Neuronal stem cell (in vitro differentiated cells): ENCODE measurements at regions not wholly inside any gene's neighbourhood (a gene's known extent, or its start where the extent isn't known, plus 50 kb on each side); places are given as distances from the start of the nearest gene placed in this dataset.

Experiments used
- DNase-seq: peaks from one replicate; pipeline ENCODE4 v3.0.0-alpha.2; 2013; ENCODE audit warnings: low spot score
- H2AFZ ChIP-seq: one replicate; pipeline ENCODE4 v1.6.1; 2013; ENCODE audit warnings: mild to moderate bottlenecking, low read length, inconsistent platforms
- H2AK5ac ChIP-seq: 2 replicates; pipeline ENCODE4 v1.6.1; 2013; ENCODE audit warnings: low read depth, mild to moderate bottlenecking, inconsistent platforms, low read length, moderate library complexity, mixed read lengths
- H2BK120ac ChIP-seq: 2 replicates; pipeline ENCODE4 v1.6.1; 2013; ENCODE audit warnings: low read depth, mild to moderate bottlenecking, inconsistent platforms, low read length, moderate library complexity, mixed read lengths
- H2BK12ac ChIP-seq: one replicate; pipeline ENCODE4 v1.6.1; 2013; ENCODE audit warnings: low read length, inconsistent platforms
- H2BK15ac ChIP-seq: 2 replicates; pipeline ENCODE4 v1.6.1; 2013; ENCODE audit warnings: mild to moderate bottlenecking, low read length, inconsistent platforms, mixed read lengths
- H2BK5ac ChIP-seq: one replicate; pipeline ENCODE4 v1.6.1; 2013; ENCODE audit warnings: inconsistent platforms, mild to moderate bottlenecking, low read length, moderate library complexity
- H3K14ac ChIP-seq: one replicate; pipeline ENCODE4 v1.6.1; 2013; ENCODE audit warnings: low read length, inconsistent platforms
- H3K18ac ChIP-seq: 2 replicates; pipeline ENCODE4 v1.6.1; 2013; ENCODE audit warnings: low read length, inconsistent platforms
- H3K23ac ChIP-seq: 2 replicates; pipeline ENCODE4 v1.6.1; 2013; ENCODE audit warnings: low read depth, mild to moderate bottlenecking, mixed read lengths, low read length, inconsistent platforms; ENCODE audit not compliant: poor library complexity
- H3K27ac ChIP-seq: replicated peaks from 3 replicates; pipeline ENCODE4 v1.5.1; 2013; ENCODE audit warnings: low read length, inconsistent platforms
- H3K27me3 ChIP-seq, 3 experiments: 2 replicates each; pipeline ENCODE4 v1.6.1; 2013; ENCODE audit warnings: low read length in 3 of 3, mild to moderate bottlenecking in 2 of 3, inconsistent platforms in 1 of 3, low read depth in 1 of 3, mixed read lengths in 1 of 3, moderate library complexity in 1 of 3; ENCODE audit not compliant: control insufficient read depth in 3 of 3, insufficient read depth in 3 of 3
- H3K36me3 ChIP-seq, 2 donors: replicated peaks in 1 of 2; 2 replicates each; pipeline ENCODE4 v1.6.1; 2013; ENCODE audit warnings: low read length in 2 of 2; ENCODE audit not compliant: control insufficient read depth in 2 of 2, insufficient read depth in 2 of 2
- H3K4ac ChIP-seq: 2 replicates; pipeline ENCODE4 v1.6.1; 2013; ENCODE audit warnings: inconsistent platforms, mild to moderate bottlenecking, low read length, moderate library complexity
- H3K4me1 ChIP-seq, 2 donors: 1 replicate in 1 of 2; 2 replicates in 1 of 2; pipeline ENCODE4 v1.6.1; 2013; ENCODE audit warnings: low read length in 2 of 2, low read depth in 1 of 2; ENCODE audit not compliant: control insufficient read depth in 2 of 2, insufficient read depth in 1 of 2
- H3K4me2 ChIP-seq: one replicate; pipeline ENCODE4 v1.6.1; 2013; ENCODE audit warnings: mild to moderate bottlenecking, low read length, inconsistent platforms; ENCODE audit not compliant: insufficient read depth, poor library complexity, severe bottlenecking
- H3K4me3 ChIP-seq, 2 donors: 2 replicates each; pipeline ENCODE4 v1.5.1; 2013; ENCODE audit warnings: low read length in 2 of 2, mild to moderate bottlenecking in 2 of 2, inconsistent platforms in 1 of 2, moderate library complexity in 1 of 2
- H3K79me1 ChIP-seq: one replicate; pipeline ENCODE4 v1.6.1; 2013; ENCODE audit warnings: low read depth, mild to moderate bottlenecking, inconsistent platforms, low read length, moderate library complexity
- H3K9ac ChIP-seq: one replicate; pipeline ENCODE4 v1.6.1; 2013; ENCODE audit warnings: mild to moderate bottlenecking, low read depth, low read length, inconsistent platforms; ENCODE audit not compliant: poor library complexity
- H3K9me3 ChIP-seq, 2 donors: replicated peaks in 1 of 2; 2 replicates each; pipeline versions ENCODE3 to v1.6.1; 2013; ENCODE audit warnings: low read length in 2 of 2, mild to moderate bottlenecking in 2 of 2, inconsistent platforms in 1 of 2, low read depth in 1 of 2, mixed read lengths in 1 of 2, moderate library complexity in 1 of 2; ENCODE audit not compliant: control insufficient read depth in 2 of 2, insufficient read depth in 1 of 2
- H4K8ac ChIP-seq: one replicate; pipeline ENCODE4 v1.6.1; 2013; ENCODE audit warnings: low read depth, mild to moderate bottlenecking, inconsistent platforms, low read length, moderate library complexity
- H4K91ac ChIP-seq: one replicate; pipeline ENCODE4 v1.6.1; 2013; ENCODE audit warnings: low read length, low read depth, mild to moderate bottlenecking, inconsistent platforms; ENCODE audit not compliant: poor library complexity
- whole genome bisulfite sequencing, 2 donors: extraction: QIAGEN DNeasy Blood & Tissue Kit; methylation state at CpG; one replicate each; pipeline ENCODE4 v1.1.7; 2013; ENCODE audit warnings: missing lambda C conversion rate in 2 of 2, mixed read lengths in 1 of 2; ENCODE audit not compliant: insufficient read length in 2 of 2, insufficient replicate concordance in 1 of 2; ENCODE audit errors: extremely low coverage in 2 of 2; 5-methylcytosine and 5-hydroxymethylcytosine counted together

DNA sequence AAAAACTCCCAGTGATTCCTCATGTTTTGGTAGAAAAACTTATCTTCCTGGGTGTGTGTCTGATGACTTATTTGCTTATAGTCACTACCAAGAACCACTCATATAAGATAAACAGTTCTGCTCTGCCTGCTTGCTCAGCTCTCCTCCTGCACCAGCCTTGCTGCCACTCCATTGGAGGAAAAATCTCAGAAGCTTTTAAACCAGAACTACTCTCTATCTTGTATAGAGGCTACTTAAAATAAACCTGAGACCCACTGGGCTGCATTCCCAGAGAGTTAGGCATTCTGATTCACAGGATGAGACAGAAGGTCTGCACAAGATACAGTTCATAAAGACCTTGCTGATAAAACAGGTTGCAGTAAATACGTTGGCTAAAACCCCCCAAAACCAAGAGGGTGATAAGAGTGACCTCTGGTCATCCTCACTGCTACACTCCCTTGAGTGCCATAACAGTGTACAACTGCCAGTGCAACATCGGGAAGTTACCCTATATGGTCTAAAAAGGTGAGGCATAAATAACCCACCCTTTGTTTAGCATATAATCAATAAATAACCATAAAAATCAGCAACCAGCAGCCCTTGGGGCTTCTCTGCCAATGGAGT lies 728.3 kb downstream of the EPHA7 start:
- H3K9me3 ChIP-seq: no peaks in the 10 kb centered on the region
- H4K8ac ChIP-seq: no peak overlapping the region
- no peak overlapping the region for H3K23ac ChIP-seq
- no peak overlapping the region for H2BK15ac ChIP-seq
- no peak for DNase-seq
- no peak overlapping the region for H2AK5ac ChIP-seq
- no peaks in the 10 kb centered on the region for H3K79me1 ChIP-seq
- no peak overlapping the region for H3K18ac ChIP-seq
- no peak overlapping the region for H3K14ac ChIP-seq
- no peak overlapping the region for H3K27ac ChIP-seq
- no peak overlapping the region for H3K4ac ChIP-seq
- H3K36me3 ChIP-seq: no peaks in the 10 kb centered on the region
- H2BK12ac ChIP-seq: no peak overlapping the region
- no peak overlapping the region for H2BK5ac ChIP-seq
- H3K4me3 ChIP-seq: no peak overlapping the region
- H2AFZ ChIP-seq: no peak overlapping the region
- no peak overlapping the region for H3K4me2 ChIP-seq
- H3K27me3 ChIP-seq: no peaks in the 10 kb centered on the region
- no peak overlapping the region for H4K91ac ChIP-seq
- H2BK120ac ChIP-seq: no peak overlapping the region
- no peaks in the 10 kb centered on the region for H3K4me1 ChIP-seq
- no CpG with 5 or more reads among the region's 2 CpGs for WGBS, 2 donors
- no peak overlapping the region for H3K9ac ChIP-seq

DNA sequence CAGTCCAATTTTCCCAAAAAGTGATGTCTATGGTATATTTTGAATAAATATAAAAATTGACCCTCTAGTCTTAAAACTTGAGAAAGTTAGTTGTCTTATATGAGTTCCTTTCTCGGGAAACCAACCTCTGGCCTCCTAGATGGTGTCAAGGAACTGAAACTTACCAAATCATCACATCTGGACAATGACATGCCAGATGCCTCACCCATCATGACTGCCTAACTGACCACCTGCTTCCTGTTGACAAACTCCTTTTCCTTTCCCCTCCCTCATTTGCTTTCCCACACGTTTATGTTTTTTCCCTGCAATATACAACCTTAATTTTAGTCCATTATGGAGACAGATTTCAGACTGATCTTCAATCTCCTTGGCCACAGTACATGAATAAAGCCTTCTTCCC lies 731.0 kb downstream of the EPHA7 start:
- Histone ChIP-seq H4K91ac (no peak overlapping the region), H4K8ac (no peak overlapping the region), H3K36me3 (no peaks in the 10 kb centered on the region), H2BK120ac (no peak overlapping the region), H3K4me1 (no peaks in the 10 kb centered on the region), H2AFZ (no peak overlapping the region), H3K27ac (no peak overlapping the region), H3K79me1 (no peaks in the 10 kb centered on the region), H3K27me3 (no peaks in the 10 kb centered on the region), H3K23ac (no peak overlapping the region), H3K9ac (no peak overlapping the region), H3K4me2 (no peak overlapping the region), H2BK15ac (no peak overlapping the region), H2BK5ac (no peak overlapping the region), H3K14ac (no peak overlapping the region), H3K4ac (no peak overlapping the region), H2AK5ac (no peak overlapping the region), H3K9me3 (no peaks in the 10 kb centered on the region), H2BK12ac (no peak overlapping the region), H3K4me3 (no peak overlapping the region), H3K18ac (no peak overlapping the region)
- WGBS, 2 donors: no CpG with 5 or more reads among the region's 2 CpGs
- no peak for DNase-seq

DNA sequence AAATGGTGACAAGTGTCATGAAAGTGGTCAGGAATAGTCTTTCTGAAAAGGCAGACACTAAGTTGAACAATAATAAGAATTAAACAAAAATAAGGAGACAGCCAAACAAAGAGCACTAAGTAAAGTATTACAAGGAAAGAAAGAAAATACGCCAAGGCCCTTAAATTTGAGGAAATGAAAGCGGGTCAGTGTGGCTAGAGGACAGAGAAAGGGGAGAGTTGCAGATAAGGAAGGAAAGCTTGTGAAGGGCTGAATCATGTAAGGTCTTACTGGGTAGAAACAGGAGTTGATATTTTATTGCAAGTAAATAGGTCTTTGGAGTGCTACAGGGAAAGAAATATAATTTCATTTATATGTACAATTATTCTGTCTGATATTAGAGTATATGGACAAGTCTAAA lies 732.1 kb downstream of the EPHA7 start:
- no peak overlapping the region for H3K9ac ChIP-seq
- no peaks in the 10 kb centered on the region for H3K27me3 ChIP-seq
- H3K23ac ChIP-seq: no peak overlapping the region
- no peak for DNase-seq
- no peak overlapping the region for H2BK5ac ChIP-seq
- no peaks in the 10 kb centered on the region for H3K36me3 ChIP-seq
- H2BK120ac ChIP-seq: no peak overlapping the region
- no peak overlapping the region for H3K4me3 ChIP-seq
- no peaks in the 10 kb centered on the region for H3K9me3 ChIP-seq
- no peak overlapping the region for H4K91ac ChIP-seq
- no peak overlapping the region for H3K4me2 ChIP-seq
- H3K14ac ChIP-seq: no peak overlapping the region
- no peak overlapping the region for H4K8ac ChIP-seq
- H2AK5ac ChIP-seq: no peak overlapping the region
- H2BK15ac ChIP-seq: no peak overlapping the region
- H3K27ac ChIP-seq: no peak overlapping the region
- H3K18ac ChIP-seq: no peak overlapping the region
- H3K4ac ChIP-seq: no peak overlapping the region
- no peaks in the 10 kb centered on the region for H3K79me1 ChIP-seq
- no peak overlapping the region for H2AFZ ChIP-seq
- no CpG with 5 or more reads among the region's 2 CpGs for WGBS, 2 donors
- no peaks in the 10 kb centered on the region for H3K4me1 ChIP-seq
- no peak overlapping the region for H2BK12ac ChIP-seq

DNA sequence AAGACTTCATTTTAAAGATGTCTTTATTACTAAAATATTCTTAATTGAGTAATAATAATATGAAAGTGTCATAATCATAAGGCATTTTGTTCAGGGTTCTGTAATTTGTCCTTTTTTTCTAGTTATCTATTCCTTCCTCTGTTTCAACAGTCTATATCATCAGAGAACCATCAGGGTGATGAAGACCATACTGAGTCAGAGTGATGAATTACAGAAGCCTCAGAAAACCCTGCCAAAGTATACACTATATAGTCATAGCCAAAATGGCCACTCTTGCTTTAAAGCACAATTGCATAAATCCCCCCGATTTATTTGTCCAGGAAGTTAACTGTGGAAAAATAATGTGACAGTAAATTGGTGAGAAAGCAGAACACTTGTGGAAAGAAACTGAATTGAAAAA lies 735.0 kb downstream of the EPHA7 start:
- Histone ChIP-seq H3K18ac (no peak overlapping the region), H3K36me3 (no peaks in the 10 kb centered on the region), H4K91ac (no peak overlapping the region), H3K27ac (no peak overlapping the region), H3K79me1 (no peaks in the 10 kb centered on the region), H3K4ac (no peak overlapping the region), H2BK5ac (no peak overlapping the region), H3K4me2 (no peak overlapping the region), H3K27me3 (no peaks in the 10 kb centered on the region), H2BK15ac (no peak overlapping the region), H2AK5ac (no peak overlapping the region), H2BK120ac (no peak overlapping the region), H3K9ac (no peak overlapping the region), H2BK12ac (no peak overlapping the region), H3K14ac (no peak overlapping the region), H2AFZ (no peak overlapping the region), H4K8ac (no peak overlapping the region), H3K9me3 (no peaks in the 10 kb centered on the region), H3K23ac (no peak overlapping the region), H3K4me3 (no peak overlapping the region), H3K4me1 (no peaks in the 10 kb centered on the region)
- no peak for DNase-seq
- WGBS, 2 donors: no CpG with 5 or more reads among the region's 1 CpG
